Activated T-cell treated with anti-CD3 and anti-CD28 coated beads, Interleukin-2, amount 50 U/mL, for 24 hours (primary cell): ENCODE measurements at regions not wholly inside any gene's neighbourhood (a gene's known extent, or its start where the extent isn't known, plus 50 kb on each side); places are given as distances from the start of the nearest gene placed in this dataset.

Experiments used
- DNase-seq: peaks from one replicate; pipeline ENCODE4 v3.0.0-alpha.2; 2020
- H3K27ac Mint-ChIP-seq: 2 replicates; pipeline ENCODE4 v1.8.0; 2020; ENCODE audit warnings: mild to moderate bottlenecking, mixed read lengths
- H3K27me3 Mint-ChIP-seq: 2 replicates; pipeline ENCODE4 v1.8.0; 2020; ENCODE audit warnings: mixed read lengths
- H3K36me3 Mint-ChIP-seq: 2 replicates; pipeline ENCODE4 v1.8.0; 2020; ENCODE audit warnings: low read depth, mixed read lengths
- H3K4me1 Mint-ChIP-seq: 2 replicates; pipeline ENCODE4 v1.8.0; 2020; ENCODE audit warnings: low read depth, mixed read lengths
- H3K4me3 Mint-ChIP-seq: 2 replicates; pipeline ENCODE4 v1.8.0; 2020; ENCODE audit warnings: mild to moderate bottlenecking, moderate library complexity, mixed read lengths
- H3K9me3 Mint-ChIP-seq: 2 replicates; pipeline ENCODE4 v1.8.0; 2020; ENCODE audit warnings: mixed read lengths

DNA sequence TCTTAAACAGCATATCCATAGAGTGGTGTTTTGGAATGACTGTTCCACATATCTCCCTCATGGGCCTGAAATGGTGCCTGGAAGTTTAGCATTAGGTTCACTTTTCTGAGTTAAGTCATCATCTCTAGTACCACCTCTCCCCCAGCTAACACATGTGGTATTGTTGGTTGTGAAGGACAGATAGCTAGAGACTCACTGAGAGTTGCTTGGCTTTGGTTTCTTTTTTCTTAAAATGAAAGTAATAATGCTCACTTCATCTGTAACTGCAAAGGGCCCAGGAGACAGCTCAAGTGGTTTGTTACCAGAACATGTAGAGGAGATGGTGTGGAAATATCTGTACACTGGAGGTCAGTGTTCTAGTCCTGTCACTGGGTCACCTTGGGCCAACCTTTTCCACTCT, 90.9 kb downstream of the EFNB1 start:
- Mint-ChIP-seq H3K27ac (no peak overlapping the region), H3K4me1 (no peaks in the 10 kb centered on the region), H3K4me3 (no peak overlapping the region), H3K27me3 (peaks cover 14% of the 10 kb centered on the region), H3K36me3 (no peaks in the 10 kb centered on the region), H3K9me3 (no peaks in the 10 kb centered on the region)
- DNase-seq: no peak

DNA sequence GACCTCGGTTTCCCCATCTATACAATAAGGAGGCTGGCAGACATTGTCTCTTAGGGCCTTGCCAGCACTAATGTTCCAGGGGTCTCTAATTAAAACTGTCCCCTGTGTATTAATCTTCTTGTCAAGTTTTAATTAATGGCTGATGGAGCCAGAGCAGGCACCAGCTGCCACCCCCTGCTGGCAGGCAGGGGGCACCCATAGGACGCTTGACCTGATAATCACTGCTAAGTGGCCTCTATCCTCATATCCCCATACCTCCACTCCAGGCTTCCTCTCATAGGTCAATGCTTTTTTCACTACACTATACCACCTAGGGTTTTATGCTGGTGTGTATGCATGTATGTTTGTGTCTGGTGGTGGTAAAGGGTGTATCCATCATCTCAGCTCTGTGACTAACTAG, 89.4 kb downstream of the EFNB1 start:
- DNase-seq: no peak
- Mint-ChIP-seq H3K27ac (no peak overlapping the region), H3K9me3 (no peaks in the 10 kb centered on the region), H3K36me3 (no peaks in the 10 kb centered on the region), H3K27me3 (peaks cover 22% of the 10 kb centered on the region), H3K4me1 (no peaks in the 10 kb centered on the region), H3K4me3 (no peak overlapping the region)

DNA sequence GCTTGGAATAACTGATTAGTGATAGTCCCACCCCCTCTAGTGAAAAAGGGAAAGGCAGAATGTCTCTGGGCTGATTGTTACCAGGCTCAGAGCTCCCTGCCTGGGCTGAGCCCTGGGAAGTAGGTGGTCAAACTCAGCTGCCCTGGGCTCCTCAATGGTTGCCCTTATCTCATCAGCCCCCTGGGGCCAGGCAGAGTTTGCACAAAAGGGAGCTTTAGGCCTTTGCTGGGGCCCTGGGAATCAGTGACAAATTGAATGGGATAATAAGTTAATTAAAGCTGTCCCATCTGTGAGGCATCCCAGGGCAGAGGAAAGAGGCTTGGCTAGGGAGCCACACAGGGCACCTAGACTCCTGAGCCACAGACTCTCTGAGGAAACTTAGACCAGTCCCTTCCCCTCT, 89.0 kb downstream of the EFNB1 start:
- H3K27me3 Mint-ChIP-seq: peaks cover 22% of the 10 kb centered on the region
- H3K9me3 Mint-ChIP-seq: no peaks in the 10 kb centered on the region
- no peak overlapping the region for H3K4me3 Mint-ChIP-seq
- H3K4me1 Mint-ChIP-seq: no peaks in the 10 kb centered on the region
- no peak for DNase-seq
- H3K36me3 Mint-ChIP-seq: no peaks in the 10 kb centered on the region
- H3K27ac Mint-ChIP-seq: no peak overlapping the region

DNA sequence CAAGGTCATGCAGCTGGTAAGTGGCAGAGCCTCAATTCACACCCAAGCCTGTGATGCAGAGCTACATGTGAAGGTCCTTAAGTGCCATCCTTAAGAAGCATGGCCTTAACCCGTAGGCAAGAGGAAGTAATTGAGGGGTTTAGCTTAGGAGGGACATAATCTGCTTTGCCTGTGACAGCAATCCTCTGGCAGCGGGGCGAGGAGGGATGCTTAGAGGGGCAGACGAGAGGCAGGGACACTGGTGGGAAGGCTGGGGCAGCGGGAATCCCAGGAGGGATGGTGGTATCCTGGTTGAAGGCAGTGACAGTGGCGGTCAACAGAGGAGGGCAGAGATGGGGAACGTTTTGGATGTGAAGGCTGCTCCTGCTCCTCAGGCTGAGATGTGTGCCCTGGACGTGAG, 88.1 kb downstream of the EFNB1 start:
- peaks cover 26% of the 10 kb centered on the region for H3K27me3 Mint-ChIP-seq
- H3K27ac Mint-ChIP-seq: no peak overlapping the region
- H3K4me3 Mint-ChIP-seq: no peak overlapping the region
- no peaks in the 10 kb centered on the region for H3K9me3 Mint-ChIP-seq
- H3K36me3 Mint-ChIP-seq: no peaks in the 10 kb centered on the region
- no peaks in the 10 kb centered on the region for H3K4me1 Mint-ChIP-seq
- no peak for DNase-seq

DNA sequence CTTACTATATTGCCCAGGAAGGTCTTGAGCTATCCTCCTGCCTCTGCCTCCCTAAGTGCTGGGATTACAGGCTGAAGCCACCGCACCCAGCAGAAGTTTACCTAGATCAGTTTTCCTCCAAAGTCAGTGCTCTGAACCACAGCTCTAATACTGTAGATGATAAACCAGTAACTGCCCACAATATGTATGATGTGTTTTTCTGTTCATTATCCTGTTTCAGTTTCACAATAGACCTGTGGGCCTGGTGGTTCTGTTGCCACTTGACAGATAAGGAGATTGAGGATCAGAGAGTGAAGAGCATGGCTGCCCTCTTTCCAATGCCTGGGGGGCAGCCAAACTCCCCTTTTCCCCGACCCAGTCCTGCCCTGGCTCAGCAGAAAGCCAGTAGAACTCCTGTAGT, 87.0 kb downstream of the EFNB1 start:
- Mint-ChIP-seq H3K4me3 (no peak overlapping the region), H3K27me3 (peaks cover 30% of the 10 kb centered on the region), H3K27ac (no peak overlapping the region), H3K4me1 (no peaks in the 10 kb centered on the region), H3K9me3 (no peaks in the 10 kb centered on the region), H3K36me3 (no peaks in the 10 kb centered on the region)
- DNase-seq: no peak

DNA sequence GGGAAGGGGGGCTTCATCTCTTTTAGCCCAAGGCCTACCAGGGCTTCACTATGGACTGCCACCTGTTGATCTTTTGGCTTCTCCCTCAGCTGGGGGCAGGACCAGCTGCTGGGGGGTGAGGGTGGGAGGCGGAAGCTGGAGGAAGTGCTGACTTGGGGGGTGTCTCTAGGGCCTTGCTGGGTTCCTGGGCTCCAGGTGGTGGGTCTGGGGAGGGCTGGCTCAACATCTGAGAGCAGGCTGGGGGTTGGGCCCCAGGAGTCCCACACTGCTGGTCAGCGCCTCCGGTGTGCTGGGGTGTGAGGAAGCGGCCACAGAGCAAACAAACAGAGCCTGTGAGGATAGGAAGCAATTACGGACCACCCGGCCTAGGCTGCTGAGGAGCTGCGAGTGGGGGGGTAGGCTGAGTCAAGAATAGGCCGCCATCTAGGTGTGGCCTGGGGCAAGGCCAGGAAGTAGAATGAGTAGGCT, 85.7 kb downstream of the EFNB1 start:
- H3K4me1 Mint-ChIP-seq: no peaks in the 10 kb centered on the region
- no peak overlapping the region for H3K27ac Mint-ChIP-seq
- H3K27me3 Mint-ChIP-seq: peaks cover 30% of the 10 kb centered on the region
- no peak for DNase-seq
- H3K4me3 Mint-ChIP-seq: no peak overlapping the region
- H3K9me3 Mint-ChIP-seq: no peaks in the 10 kb centered on the region
- no peaks in the 10 kb centered on the region for H3K36me3 Mint-ChIP-seq

DNA sequence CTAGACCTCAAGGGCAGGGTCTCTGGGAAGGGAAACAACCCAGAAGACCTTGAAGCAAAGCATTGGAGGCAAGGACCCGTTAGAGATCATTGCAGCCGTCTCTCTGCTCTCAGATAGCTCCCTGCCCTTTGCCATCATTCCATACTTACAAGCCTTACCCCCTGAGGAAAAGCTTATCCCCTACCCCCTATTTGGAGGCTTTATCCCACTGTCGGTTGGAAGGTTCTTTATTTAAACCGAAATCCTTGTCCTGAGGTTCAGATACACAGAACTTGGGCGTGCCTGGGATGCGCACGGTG, 84.4 kb downstream of the EFNB1 start:
- no peaks in the 10 kb centered on the region for H3K4me1 Mint-ChIP-seq
- no peaks in the 10 kb centered on the region for H3K36me3 Mint-ChIP-seq
- H3K27ac Mint-ChIP-seq: no peak overlapping the region
- no peak overlapping the region for H3K4me3 Mint-ChIP-seq
- H3K27me3 Mint-ChIP-seq: peaks cover 35% of the 10 kb centered on the region
- no peaks in the 10 kb centered on the region for H3K9me3 Mint-ChIP-seq
- DNase-seq: no peak

DNA sequence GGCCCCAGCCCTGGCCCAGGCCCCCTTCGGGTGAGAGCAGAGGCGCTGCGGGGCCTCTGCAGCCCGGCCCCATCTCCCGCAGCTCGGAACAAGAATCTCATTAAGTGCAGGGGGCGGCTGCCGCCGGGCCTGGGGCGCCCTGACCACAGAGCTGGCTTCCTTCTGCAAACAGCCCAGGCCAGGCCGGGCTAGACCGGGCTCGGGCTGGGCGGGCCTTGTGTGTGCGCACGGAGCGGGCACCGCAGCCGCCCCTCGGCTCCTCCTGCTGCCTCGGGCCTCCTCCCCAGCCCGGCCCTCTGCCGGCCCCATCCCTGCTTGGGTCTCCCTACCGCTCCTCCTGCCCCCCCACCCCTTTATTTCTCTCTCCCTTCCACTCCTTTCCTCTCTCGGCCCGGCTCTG, 83.3 kb downstream of the EFNB1 start:
- Mint-ChIP-seq H3K9me3 (no peaks in the 10 kb centered on the region), H3K27me3 (peaks cover 35% of the 10 kb centered on the region), H3K36me3 (no peaks in the 10 kb centered on the region), H3K4me3 (no peak overlapping the region), H3K27ac (no peak overlapping the region), H3K4me1 (no peaks in the 10 kb centered on the region)
- no peak for DNase-seq

DNA sequence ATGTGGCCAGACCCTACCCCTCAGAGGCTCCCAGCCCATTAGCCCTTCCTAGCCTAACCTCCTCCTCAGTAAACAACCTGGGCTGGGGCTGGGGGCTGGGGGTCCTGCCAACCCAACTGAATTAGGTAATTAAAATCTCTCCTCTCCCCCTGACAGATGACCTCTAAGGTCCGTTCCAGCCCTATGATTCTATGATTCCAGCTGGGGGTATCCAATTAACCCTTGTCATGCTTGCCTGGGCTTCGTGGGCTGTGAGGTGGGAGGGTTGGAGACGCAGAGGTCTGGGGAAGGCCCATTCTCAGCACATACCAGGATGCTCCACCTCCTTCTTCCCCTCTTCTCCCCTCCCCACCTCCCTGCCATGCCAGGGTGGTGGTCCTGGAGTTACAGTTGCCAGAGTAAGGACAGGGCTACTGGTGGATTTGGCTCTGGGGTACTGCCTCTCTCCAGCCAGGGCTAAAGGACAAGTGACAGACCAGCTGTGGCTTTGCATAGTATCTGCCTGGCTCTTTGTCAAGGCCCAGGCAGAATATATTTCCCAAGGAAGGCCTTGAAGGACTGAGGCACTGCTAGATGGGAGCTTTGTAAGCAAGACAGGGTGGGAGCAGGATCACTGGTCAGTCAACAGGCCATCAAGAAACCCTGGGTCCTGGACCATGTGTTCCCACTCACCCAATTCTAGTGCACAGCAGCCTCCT, 82.1 kb downstream of the EFNB1 start:
- Mint-ChIP-seq H3K4me3 (no peak overlapping the region), H3K36me3 (no peaks in the 10 kb centered on the region), H3K27me3 (peaks cover 32% of the 10 kb centered on the region), H3K9me3 (no peaks in the 10 kb centered on the region), H3K4me1 (no peaks in the 10 kb centered on the region), H3K27ac (no peak overlapping the region)
- no peak for DNase-seq

DNA sequence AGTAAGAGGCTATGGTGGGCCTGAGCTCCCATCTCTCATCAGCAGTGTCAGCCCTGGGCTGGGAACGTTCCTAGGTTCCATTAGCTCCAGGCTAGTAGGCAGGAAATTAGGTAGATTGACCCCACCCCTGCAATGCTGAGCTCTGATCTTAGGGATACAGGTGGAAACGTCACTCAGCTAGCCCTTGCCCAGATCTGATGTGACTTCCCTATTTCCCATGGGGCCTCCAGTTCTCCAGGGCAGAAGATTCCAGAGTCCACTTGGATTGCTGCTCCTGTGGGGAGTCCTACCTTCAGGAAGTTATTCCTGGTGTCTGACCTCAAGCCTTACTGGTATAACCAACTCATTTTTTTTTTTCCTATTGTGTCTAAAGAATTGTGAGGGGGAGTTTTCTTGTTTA, 81.1 kb downstream of the EFNB1 start:
- H3K27me3 Mint-ChIP-seq: peaks cover 32% of the 10 kb centered on the region
- no peaks in the 10 kb centered on the region for H3K36me3 Mint-ChIP-seq
- no peaks in the 10 kb centered on the region for H3K4me1 Mint-ChIP-seq
- no peaks in the 10 kb centered on the region for H3K9me3 Mint-ChIP-seq
- no peak for DNase-seq
- H3K27ac Mint-ChIP-seq: no peak overlapping the region
- H3K4me3 Mint-ChIP-seq: no peak overlapping the region

DNA sequence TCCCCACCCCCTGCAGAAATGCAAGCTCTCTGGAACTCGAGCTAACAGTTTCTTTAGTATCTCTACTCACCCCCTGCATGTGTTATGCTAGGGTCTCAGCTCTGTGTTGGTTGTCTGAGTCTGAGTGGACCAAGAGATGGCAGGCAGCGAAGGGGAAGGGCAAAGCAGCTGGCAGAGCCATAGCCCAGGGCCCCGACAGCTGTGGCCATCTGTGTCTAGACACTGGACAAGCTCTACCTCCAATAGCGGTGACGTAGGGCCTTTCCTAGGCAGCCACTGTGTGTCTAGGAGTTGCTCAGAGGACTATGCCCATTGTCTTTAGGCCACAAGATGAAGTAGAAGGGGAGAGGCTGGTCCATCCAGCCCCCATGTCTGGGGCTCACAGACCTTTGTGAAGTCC, 79.2 kb downstream of the EFNB1 start:
- H3K4me1 Mint-ChIP-seq: no peaks in the 10 kb centered on the region
- no peak for DNase-seq
- no peak overlapping the region for H3K27ac Mint-ChIP-seq
- no peak overlapping the region for H3K4me3 Mint-ChIP-seq
- peaks cover 21% of the 10 kb centered on the region for H3K27me3 Mint-ChIP-seq
- H3K9me3 Mint-ChIP-seq: no peaks in the 10 kb centered on the region
- no peaks in the 10 kb centered on the region for H3K36me3 Mint-ChIP-seq

DNA sequence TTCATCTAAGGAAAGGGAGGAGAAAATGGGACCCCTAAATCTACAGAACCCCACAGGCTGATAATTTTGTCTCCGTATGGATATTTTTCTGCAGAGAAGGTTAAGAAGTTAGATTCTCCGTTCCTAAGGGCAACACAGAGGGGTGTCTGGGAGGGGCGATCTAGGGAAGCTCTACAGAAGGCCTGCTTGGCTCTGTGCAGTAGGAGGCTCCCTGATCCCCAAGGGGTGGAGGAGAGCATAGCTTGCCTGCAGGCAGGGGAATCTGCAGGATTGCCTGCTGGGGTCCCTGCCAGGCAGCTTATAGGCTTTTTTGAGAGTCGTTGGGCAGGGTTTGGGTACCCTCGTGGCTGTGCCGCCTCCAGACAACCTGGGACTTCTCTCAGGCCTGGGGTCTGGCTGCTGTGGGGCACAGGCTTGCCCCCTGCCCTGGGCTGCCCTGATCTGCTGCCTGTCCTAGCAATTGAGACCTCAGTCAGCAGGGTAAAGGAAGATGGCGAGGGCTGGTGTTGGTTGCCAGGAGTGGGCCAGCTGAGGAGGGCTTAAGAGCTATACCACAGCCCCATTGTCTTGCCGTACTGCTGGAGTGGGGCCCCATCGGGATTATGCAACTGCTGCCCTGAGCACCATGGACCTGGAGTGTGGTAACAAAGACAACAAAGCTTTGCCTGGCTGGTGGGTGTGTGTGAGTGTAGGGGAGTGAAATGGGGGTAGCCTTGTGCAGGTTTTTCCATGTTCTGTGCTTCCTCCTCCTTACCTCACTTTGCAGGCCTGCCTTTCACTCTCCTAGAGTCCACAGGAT, 74.1 kb downstream of the EFNB1 start:
- H3K27ac Mint-ChIP-seq: no peak overlapping the region
- no peaks in the 10 kb centered on the region for H3K9me3 Mint-ChIP-seq
- peaks cover 4% of the 10 kb centered on the region for H3K27me3 Mint-ChIP-seq
- no peaks in the 10 kb centered on the region for H3K36me3 Mint-ChIP-seq
- no peaks in the 10 kb centered on the region for H3K4me1 Mint-ChIP-seq
- DNase-seq: no peak
- H3K4me3 Mint-ChIP-seq: no peak overlapping the region

DNA sequence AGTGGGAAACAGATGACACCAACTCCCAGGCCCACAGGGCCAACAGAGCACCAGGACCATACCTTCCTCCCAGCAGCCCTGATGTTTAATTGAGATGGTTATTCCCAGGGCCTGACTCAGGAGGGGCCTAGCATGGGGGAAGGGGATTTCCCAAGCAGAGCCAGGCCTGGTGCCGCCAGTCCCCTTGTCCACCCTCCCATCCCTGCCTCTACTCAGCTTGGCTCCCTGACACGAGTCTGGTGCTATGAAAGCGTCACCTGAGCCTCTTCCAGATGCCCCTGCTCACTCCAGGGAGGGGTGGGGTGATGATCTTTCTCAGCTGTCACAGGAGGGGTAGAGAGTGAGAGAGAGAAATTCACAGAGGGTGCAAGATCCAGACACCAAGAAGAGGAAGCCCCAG, 72.7 kb downstream of the EFNB1 start:
- no peaks in the 10 kb centered on the region for H3K36me3 Mint-ChIP-seq

DNA sequence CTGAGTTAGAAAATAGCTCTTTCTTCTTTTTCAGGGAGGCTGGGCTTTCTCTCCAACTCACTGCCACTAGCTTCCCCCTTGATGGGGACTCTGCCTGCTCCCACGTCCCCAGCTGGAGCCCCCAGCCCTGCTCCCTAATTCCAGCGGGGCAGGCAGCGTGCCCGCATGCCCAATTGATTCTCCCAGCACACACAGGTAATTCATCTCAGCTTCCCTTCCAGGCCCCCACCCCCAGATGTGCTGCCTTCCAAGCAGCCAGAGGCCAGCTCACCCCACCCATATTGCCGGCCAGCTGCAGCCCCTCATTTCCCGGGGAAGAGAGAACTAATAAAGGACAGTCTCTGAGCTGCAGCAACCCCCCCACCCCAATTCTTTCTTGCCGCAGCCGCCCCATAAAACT, 69.8 kb downstream of the EFNB1 start:
- Mint-ChIP-seq H3K9me3 (no peaks in the 10 kb centered on the region), H3K4me1 (peaks cover 2% of the 10 kb centered on the region), H3K27ac (no peak overlapping the region), H3K27me3 (peaks cover 13% of the 10 kb centered on the region), H3K4me3 (no peak overlapping the region), H3K36me3 (no peaks in the 10 kb centered on the region)
- DNase-seq: no peak

More for the DNA sequence above, 72.7 kb downstream of the EFNB1 start:
- Mint-ChIP-seq H3K27ac (no peak overlapping the region), H3K4me1 (no peaks in the 10 kb centered on the region), H3K9me3 (no peaks in the 10 kb centered on the region), H3K27me3 (peaks cover 4% of the 10 kb centered on the region), H3K4me3 (no peak overlapping the region)
- DNase-seq: no peak

DNA sequence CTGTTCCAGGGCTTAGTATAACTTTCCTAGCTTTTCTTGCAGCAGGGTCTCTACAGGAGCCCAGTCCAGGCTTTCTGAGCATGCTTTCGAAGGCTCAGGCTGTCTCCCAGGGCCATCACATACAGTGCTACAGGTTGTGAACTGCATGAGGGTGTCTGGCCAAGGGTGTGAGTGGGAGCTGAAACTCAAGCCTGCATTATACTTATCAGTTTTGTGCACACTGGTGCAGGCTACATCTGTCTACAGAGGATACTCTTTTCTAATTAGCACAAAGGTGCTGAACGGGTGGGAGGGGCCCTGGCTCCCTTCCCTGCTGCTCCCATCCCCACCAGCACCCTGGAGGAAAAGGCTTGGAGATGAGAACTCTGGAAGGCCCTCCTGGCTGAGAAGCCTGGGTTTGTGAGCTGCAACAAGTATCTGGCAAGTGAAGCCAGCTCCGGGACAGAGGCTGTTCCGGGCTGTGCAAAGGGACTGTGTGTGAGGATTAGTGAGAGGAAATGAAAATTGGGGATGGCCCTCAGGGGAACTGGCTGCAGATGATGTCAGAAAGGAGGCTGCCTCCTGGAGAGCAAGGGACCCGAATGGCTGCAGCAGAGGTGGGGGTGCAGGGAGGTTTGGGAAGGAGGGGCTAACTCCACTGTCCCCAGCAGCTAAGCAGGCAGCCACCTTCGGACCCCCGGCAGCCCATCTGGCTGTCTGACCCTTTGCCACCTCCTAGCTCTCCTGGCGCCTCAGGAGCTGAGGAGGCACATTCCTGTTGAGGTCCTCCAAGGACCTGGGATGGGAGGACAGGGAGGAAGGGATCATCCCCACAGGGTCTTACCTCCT, 68.5 kb downstream of the EFNB1 start:
- DNase-seq: no peak
- Mint-ChIP-seq H3K9me3 (no peaks in the 10 kb centered on the region), H3K27ac (no peak overlapping the region)

More for the DNA sequence above, 68.5 kb downstream of the EFNB1 start:
- Mint-ChIP-seq H3K4me1 (peaks cover 2% of the 10 kb centered on the region), H3K4me3 (no peak overlapping the region), H3K36me3 (no peaks in the 10 kb centered on the region), H3K27me3 (peaks cover 13% of the 10 kb centered on the region)
